ENCODE measurements at regions not wholly inside any gene's neighbourhood (a gene's known extent, or its start where the extent isn't known, plus 50 kb on each side); places are given as distances from the start of the nearest gene placed in this dataset.

GRCh38 chrX:99722094-99722493 is 688.0 kb downstream of the PCDH19 start:
- Histone ChIP-seq H2AFZ (no peak overlapping the region), H3K27me3 (ENCODE audit: insufficient read depth) (no peaks in the 10 kb centered on the region), H3K4me1 (ENCODE audit: insufficient read depth) (no peaks in the 10 kb centered on the region), H3K79me2 (replicated peaks; ENCODE audit: insufficient read depth) (no peaks in the 10 kb centered on the region), H3F3A (replicated peaks; ENCODE audit: low read depth) (no peaks in the 10 kb centered on the region), H4K20me1 (replicated peaks; ENCODE audit: insufficient read depth) (no peaks in the 10 kb centered on the region), H3K36me3 (ENCODE audit: insufficient read depth) (no peaks in the 10 kb centered on the region), H3K4me2 (no peak overlapping the region), H3K4me3 (no peak overlapping the region), H3K27ac (ENCODE audit: low read depth) (no peak overlapping the region), H3K9me2 (ENCODE audit: insufficient read depth) (no peaks in the 10 kb centered on the region)
- H3K27ac Mint-ChIP-seq = no peak overlapping the region
- TF ChIP-seq ZNF462 (CRISPR knock-in tag; IDR thresholded peaks at IDR 0.05) (no peak), CTCF (conservative IDR thresholded peaks at IDR 0.05; ENCODE audit: low read depth in 2 of 2) (peak in 1 of 2 experiments; percentile 50; a peak in 2 of 4 replicates)
- peaks cover 9% of the 10 kb centered on the region; the same call in 2 of the 3 replicates for H3K4me1 Mint-ChIP-seq
- H3K36me3 Mint-ChIP-seq (ENCODE audit: low read depth) = no peaks in the 10 kb centered on the region
- no peaks in the 10 kb centered on the region for H3K27me3 Mint-ChIP-seq (ENCODE audit: insufficient read depth, low read depth, poor library complexity)
- DNase-seq (ENCODE audit: low spot score) (peak; percentile 6), ATAC-seq (no peak)
- H3K9me3 Mint-ChIP-seq = no peaks in the 10 kb centered on the region; the same call in 2 of the 3 replicates
- H3K4me3 Mint-ChIP-seq = no peak overlapping the region

GRCh38 chrX:99719140-99719539 is 690.9 kb downstream of the PCDH19 start:
- H4K20me1 ChIP-seq (replicated peaks; ENCODE audit: insufficient read depth) = no peaks in the 10 kb centered on the region
- no peak overlapping the region for H2AFZ ChIP-seq
- DNase-seq (ENCODE audit: low spot score) = peak; percentile 1
- Mint-ChIP-seq H3K9me3 (peaks cover 2% of the 10 kb centered on the region; the same call in 2 of the 3 replicates), H3K36me3 (ENCODE audit: low read depth) (peaks cover 6% of the 10 kb centered on the region), H3K4me3 (no peak overlapping the region), H3K27ac (no peak overlapping the region), H3K4me1 (peaks cover 8% of the 10 kb centered on the region), H3K27me3 (ENCODE audit: insufficient read depth, low read depth, poor library complexity) (no peaks in the 10 kb centered on the region)
- H3K27ac ChIP-seq (ENCODE audit: low read depth) = no peak overlapping the region
- ATAC-seq = no peak; the same call in 2 of the 3 replicates
- no peaks in the 10 kb centered on the region for H3K9me2 ChIP-seq (ENCODE audit: insufficient read depth)
- H3K4me3 ChIP-seq = no peak overlapping the region
- no peaks in the 10 kb centered on the region for H3K27me3 ChIP-seq (ENCODE audit: insufficient read depth)
- H3K4me1 ChIP-seq (ENCODE audit: insufficient read depth) = peaks cover 7% of the 10 kb centered on the region; the same call in 1 of the 2 replicates
- H3K4me2 ChIP-seq = no peak overlapping the region
- H3K36me3 ChIP-seq (ENCODE audit: insufficient read depth) = no peaks in the 10 kb centered on the region
- no peaks in the 10 kb centered on the region for H3F3A ChIP-seq (replicated peaks; ENCODE audit: low read depth)
- no peaks in the 10 kb centered on the region for H3K79me2 ChIP-seq (replicated peaks; ENCODE audit: insufficient read depth)
- TF ChIP-seq ZNF114 (CRISPR knock-in tag; IDR thresholded peaks at IDR 0.05) (no peak), REST (IDR thresholded peaks at IDR 0.05; ENCODE audit: unreplicated experiment) (no peak)

Measured in GM23338 (cell line).